ENCODE measurements at regions not wholly inside any gene's neighbourhood (a gene's known extent, or its start where the extent isn't known, plus 50 kb on each side); places are given as distances from the start of the nearest gene placed in this dataset.
"Not testable (repeated sequence)": the region's sequence is repeated elsewhere in the genome, so short reads cannot be mapped to it uniquely, and the experiment has no call there.

DNA sequence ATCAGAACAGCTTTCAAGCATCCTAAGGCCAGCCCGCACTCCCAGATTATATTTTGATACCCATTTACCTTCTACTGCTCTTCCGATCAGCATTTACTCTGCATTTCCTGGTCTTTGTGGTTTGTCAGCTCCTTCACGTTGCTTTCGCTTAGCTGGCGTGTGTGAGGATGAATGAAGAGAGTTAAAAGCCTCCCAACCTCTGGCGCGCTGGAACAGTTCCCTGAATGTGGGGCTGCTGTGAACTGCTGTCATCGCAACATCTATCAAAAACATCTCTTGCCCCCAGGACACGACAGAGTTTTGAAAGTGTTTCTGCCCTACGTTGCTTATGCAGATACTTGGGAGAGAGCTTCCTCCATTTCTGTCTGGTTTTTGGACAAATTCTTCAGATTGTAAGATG, 129.2 kb downstream of the KCNA5 start:
- H3K4me3 ChIP-seq: no peak overlapping the region
- no peak for DNase-seq (ENCODE audit: low spot score in 2 of 2)
- intact Hi-C loops (cut with DNase I): loop anchor here (5.0 to 10.0 kb wide), 2 partner anchors 269 to 342 kb away; no protein-coding TSS in a partner anchor
- peaks cover 0 to 7% of the 10 kb centered on the region in 2 donors for H3K4me1 ChIP-seq
- no peaks in the 10 kb centered on the region for H3K9me3 ChIP-seq
- H3K27me3 ChIP-seq: no peaks in the 10 kb centered on the region
- H3K27ac ChIP-seq: no peak overlapping the region
- H3K36me3 ChIP-seq: no peaks in the 10 kb centered on the region
- TF ChIP-seq, protein P1, sequence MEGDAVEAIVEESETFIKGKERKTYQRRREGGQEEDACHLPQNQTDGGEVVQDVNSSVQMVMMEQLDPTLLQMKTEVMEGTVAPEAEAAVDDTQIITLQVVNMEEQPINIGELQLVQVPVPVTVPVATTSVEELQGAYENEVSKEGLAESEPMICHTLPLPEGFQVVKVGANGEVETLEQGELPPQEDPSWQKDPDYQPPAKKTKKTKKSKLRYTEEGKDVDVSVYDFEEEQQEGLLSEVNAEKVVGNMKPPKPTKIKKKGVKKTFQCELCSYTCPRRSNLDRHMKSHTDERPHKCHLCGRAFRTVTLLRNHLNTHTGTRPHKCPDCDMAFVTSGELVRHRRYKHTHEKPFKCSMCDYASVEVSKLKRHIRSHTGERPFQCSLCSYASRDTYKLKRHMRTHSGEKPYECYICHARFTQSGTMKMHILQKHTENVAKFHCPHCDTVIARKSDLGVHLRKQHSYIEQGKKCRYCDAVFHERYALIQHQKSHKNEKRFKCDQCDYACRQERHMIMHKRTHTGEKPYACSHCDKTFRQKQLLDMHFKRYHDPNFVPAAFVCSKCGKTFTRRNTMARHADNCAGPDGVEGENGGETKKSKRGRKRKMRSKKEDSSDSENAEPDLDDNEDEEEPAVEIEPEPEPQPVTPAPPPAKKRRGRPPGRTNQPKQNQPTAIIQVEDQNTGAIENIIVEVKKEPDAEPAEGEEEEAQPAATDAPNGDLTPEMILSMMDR (IDR thresholded peaks at IDR 0.05): no peak

DNA sequence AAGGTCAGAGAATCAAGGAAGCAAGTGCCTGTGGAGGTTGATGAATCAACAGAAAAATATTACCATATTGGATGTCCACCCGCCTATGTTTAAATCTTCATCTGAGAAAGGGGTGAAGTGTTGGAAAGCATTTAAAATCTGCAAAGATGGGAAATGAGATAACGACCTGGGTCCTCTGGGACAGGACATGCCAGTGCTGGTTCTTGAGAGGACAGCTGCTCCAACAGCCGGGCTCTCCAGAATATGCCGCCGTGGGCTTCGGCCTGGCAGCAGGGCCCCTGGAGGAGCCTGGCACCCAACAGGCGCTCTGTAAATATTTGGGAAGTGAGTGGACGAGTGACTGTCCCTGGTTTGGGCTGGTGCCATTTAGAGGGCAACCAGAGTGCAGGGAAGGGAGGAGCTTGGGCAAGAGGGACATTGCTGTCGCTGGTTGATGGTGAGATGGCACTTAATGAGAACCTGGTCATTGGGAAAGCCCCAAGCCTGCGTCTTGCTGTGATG, 129.9 kb downstream of the KCNA5 start:
- TF ChIP-seq, protein P1 (IDR thresholded peaks at IDR 0.05): no peak
- intact Hi-C loops (cut with DNase I): loop anchor here (5.0 to 10.0 kb wide), 2 partner anchors 269 to 341 kb away; no protein-coding TSS in a partner anchor

DNA sequence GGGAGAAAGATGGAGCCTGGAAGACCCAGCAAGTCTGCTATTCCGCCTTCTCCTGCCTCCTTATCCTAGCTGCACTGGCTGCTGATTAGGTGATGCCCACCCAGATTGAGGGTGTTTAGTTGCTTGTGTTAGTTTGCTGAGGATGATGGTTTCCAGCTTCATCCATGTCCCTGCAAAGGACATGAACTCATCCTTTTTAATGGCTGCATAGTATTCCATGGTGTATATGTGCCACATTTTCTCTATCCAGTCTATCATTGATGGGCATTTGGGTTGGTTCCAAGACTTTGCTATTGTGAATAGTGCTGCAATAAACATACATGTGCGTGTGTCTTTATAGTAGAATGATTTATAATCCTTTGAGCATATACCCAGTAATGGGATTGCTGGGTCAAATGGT, 131.7 kb downstream of the KCNA5 start:
- intact Hi-C loops (cut with DNase I): loop anchor here (10.0 kb wide), 1 partner anchor 339 kb away; no protein-coding TSS in a partner anchor
- H3K4me1 ChIP-seq; H3K9me3 ChIP-seq; H3K36me3 ChIP-seq; H3K27me3 ChIP-seq; H3K4me3 ChIP-seq; DNase-seq (ENCODE audit: low spot score in 2 of 2); H3K27ac ChIP-seq: not testable (repeated sequence)

More for the DNA sequence above, 129.9 kb downstream of the KCNA5 start:
- no peaks in the 10 kb centered on the region for H3K36me3 ChIP-seq
- no peak overlapping the region for H3K27ac ChIP-seq
- no peaks in the 10 kb centered on the region for H3K27me3 ChIP-seq
- no peaks in the 10 kb centered on the region for H3K9me3 ChIP-seq
- H3K4me3 ChIP-seq: no peak overlapping the region
- no peak for DNase-seq (ENCODE audit: low spot score in 2 of 2)
- peaks cover 0 to 7% of the 10 kb centered on the region in 2 donors for H3K4me1 ChIP-seq

DNA sequence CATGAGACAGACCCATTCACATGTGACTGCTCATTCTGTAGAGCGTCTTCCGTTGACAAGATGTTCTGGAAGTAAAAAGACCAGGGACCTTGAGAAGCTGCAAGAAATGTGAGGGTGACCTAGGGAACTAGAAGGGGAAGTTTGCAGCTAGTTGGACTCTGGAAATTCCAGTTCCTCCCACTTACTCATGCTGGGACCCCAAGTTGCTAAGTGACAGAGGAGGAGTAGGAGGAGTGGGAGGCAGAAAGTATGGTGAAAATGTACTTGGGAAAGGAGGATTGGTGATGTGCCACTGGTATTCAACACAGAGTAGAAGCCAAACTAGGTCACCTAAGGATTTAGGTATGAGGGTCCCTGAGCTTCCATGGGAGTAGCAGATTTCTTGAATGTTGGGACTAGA, 132.4 kb downstream of the KCNA5 start:
- no peak for DNase-seq (ENCODE audit: low spot score in 2 of 2)
- intact Hi-C loops (cut with DNase I): loop anchor here (10.0 kb wide), 1 partner anchor 339 kb away; no protein-coding TSS in a partner anchor
- H3K4me3 ChIP-seq: no peak overlapping the region
- TF ChIP-seq, protein P1 (IDR thresholded peaks at IDR 0.05): no peak
- H3K27me3 ChIP-seq: no peaks in the 10 kb centered on the region
- no peaks in the 10 kb centered on the region for H3K9me3 ChIP-seq
- no peak overlapping the region for H3K27ac ChIP-seq
- H3K36me3 ChIP-seq: no peaks in the 10 kb centered on the region
- peaks cover 0 to 5% of the 10 kb centered on the region in 2 donors for H3K4me1 ChIP-seq

DNA sequence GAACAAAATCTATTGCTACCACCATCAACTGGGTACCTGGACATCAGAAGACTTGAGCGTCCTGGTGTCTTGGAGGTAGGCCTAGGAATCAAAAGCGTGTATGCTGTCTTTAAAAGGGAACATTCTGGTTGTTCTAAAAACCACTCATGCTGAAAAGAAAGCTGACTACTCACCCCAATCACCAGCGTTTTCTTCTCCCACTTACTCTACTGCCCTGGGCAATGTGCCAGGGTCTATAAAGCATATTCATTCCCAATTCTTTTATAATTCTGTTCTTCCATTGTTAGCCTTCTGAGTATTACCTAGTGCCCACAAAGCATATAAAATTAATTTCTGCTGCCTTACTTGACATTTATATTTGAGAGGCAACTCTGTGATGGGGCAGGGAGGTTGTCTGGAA, 133.4 kb downstream of the KCNA5 start:
- DNase-seq (ENCODE audit: low spot score in 2 of 2): no peak
- Histone ChIP-seq H3K36me3 (no peaks in the 10 kb centered on the region), H3K27ac (no peak overlapping the region), H3K4me1 (no peaks in the 10 kb centered on the region), H3K27me3 (no peaks in the 10 kb centered on the region), H3K4me3 (no peak overlapping the region), H3K9me3 (no peaks in the 10 kb centered on the region)
- intact Hi-C loops (cut with DNase I): loop anchor here (10.0 kb wide), 1 partner anchor 338 kb away; no protein-coding TSS in a partner anchor
- TF ChIP-seq, protein P1 (IDR thresholded peaks at IDR 0.05): no peak

DNA sequence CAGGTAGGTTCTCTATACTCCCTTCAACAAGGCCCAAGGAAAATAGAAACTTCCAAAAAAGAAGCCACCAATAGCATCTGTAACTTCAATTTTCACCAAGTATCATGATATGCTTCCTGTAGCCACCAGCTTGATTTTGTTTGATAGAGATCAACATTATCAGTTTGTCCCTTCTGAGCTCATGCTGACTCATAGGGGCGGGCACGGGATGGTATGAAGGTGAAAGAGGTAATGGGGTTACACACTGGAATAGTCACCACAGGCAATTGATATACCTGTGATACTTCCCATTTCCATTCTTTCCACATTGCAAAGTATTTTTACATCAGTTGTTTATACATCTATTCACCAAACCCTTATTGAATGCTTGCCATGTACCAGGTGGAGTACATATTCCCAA, 134.1 kb downstream of the KCNA5 start:
- H3K9me3 ChIP-seq: no peaks in the 10 kb centered on the region
- DNase-seq (ENCODE audit: low spot score in 2 of 2): no peak
- intact Hi-C loops (cut with DNase I): loop anchor here (10.0 kb wide), 1 partner anchor 337 kb away; no protein-coding TSS in a partner anchor
- H3K36me3 ChIP-seq: no peaks in the 10 kb centered on the region
- H3K4me3 ChIP-seq: no peak overlapping the region
- no peaks in the 10 kb centered on the region for H3K4me1 ChIP-seq
- no peak overlapping the region for H3K27ac ChIP-seq
- TF ChIP-seq, protein P1 (IDR thresholded peaks at IDR 0.05): no peak
- H3K27me3 ChIP-seq: no peaks in the 10 kb centered on the region

Data from ascending aorta (tissue), 2 donors.